NB4 (cell line): ENCODE measurements at regions not wholly inside any gene's neighbourhood (a gene's known extent, or its start where the extent isn't known, plus 50 kb on each side); places are given as distances from the start of the nearest gene placed in this dataset.

Source experiments
- POLR2A ChIP-seq: IDR thresholded peaks from 2 replicates; pipeline ENCODE4 v1.6.1; 2011; ENCODE audit warnings: mild to moderate bottlenecking; ENCODE audit not compliant: insufficient read length; ENCODE audit errors: extremely low read depth
- TF ChIP-seq, protein P1 (sequence below): IDR thresholded peaks from one replicate; pipeline ENCODE4 v1.5.1; 2012; ENCODE audit warnings: low read depth, low read length

DNA sequence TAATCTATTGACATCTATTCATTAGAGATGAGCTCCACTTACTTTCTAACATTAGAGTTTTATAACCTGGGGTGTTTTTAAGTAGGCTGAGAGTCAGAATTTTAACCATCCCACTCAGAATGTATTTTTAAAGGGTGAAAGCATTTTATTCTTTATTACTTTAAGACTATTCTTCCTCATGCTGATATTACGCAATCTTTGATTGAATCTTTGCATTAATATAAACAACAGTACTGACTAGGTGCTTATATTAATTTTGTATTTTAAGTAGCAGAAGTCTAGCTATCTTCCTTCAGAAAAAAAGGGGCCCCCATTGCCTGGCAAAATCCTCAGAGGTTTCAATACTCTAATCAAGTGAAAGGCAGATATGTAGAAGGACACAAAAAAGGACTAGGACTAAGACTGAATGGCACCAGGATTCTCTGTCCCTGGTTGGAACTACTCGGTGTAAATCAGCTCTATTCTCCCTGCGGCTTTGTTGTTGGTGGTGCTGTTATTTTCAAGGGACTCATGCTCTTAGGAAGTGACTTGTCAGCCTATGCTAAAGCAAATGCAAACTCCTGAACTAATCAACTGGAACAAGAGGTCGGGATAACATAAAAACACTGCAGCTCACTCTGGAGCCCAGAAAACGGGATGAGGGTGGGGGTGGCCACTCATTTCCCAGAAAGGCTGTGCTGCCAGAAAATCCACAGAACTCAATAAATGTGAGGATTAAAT, 1324.4 kb downstream of the GRIK2 start:
- TF ChIP-seq, protein P1, sequence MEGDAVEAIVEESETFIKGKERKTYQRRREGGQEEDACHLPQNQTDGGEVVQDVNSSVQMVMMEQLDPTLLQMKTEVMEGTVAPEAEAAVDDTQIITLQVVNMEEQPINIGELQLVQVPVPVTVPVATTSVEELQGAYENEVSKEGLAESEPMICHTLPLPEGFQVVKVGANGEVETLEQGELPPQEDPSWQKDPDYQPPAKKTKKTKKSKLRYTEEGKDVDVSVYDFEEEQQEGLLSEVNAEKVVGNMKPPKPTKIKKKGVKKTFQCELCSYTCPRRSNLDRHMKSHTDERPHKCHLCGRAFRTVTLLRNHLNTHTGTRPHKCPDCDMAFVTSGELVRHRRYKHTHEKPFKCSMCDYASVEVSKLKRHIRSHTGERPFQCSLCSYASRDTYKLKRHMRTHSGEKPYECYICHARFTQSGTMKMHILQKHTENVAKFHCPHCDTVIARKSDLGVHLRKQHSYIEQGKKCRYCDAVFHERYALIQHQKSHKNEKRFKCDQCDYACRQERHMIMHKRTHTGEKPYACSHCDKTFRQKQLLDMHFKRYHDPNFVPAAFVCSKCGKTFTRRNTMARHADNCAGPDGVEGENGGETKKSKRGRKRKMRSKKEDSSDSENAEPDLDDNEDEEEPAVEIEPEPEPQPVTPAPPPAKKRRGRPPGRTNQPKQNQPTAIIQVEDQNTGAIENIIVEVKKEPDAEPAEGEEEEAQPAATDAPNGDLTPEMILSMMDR: no peak
- no peak for TF ChIP-seq POLR2A
